ENCODE measurements at regions not wholly inside any gene's neighbourhood (a gene's known extent, or its start where the extent isn't known, plus 50 kb on each side); places are given as distances from the start of the nearest gene placed in this dataset.

- no peak overlapping the region for H3K4me3 ChIP-seq
- DNase-seq (no peak), ATAC-seq (no peak)
- no peaks in the 10 kb centered on the region for H3K36me3 ChIP-seq (ENCODE audit: insufficient read depth in 1 of 2, low read depth in 1 of 2)
- intact Hi-C loops (cut with DNase I) = no loop called here
- 58 to 74% (median 73%) methylated on average over 1 of the region's 1 CpG for WGBS, 3 donors
- TF ChIP-seq, protein P1, sequence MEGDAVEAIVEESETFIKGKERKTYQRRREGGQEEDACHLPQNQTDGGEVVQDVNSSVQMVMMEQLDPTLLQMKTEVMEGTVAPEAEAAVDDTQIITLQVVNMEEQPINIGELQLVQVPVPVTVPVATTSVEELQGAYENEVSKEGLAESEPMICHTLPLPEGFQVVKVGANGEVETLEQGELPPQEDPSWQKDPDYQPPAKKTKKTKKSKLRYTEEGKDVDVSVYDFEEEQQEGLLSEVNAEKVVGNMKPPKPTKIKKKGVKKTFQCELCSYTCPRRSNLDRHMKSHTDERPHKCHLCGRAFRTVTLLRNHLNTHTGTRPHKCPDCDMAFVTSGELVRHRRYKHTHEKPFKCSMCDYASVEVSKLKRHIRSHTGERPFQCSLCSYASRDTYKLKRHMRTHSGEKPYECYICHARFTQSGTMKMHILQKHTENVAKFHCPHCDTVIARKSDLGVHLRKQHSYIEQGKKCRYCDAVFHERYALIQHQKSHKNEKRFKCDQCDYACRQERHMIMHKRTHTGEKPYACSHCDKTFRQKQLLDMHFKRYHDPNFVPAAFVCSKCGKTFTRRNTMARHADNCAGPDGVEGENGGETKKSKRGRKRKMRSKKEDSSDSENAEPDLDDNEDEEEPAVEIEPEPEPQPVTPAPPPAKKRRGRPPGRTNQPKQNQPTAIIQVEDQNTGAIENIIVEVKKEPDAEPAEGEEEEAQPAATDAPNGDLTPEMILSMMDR (IDR thresholded peaks at IDR 0.05) = no peak
- H3K4me1 ChIP-seq = no peaks in the 10 kb centered on the region
- no peak overlapping the region for H3K27ac ChIP-seq
- H3K9me3 ChIP-seq = no peaks in the 10 kb centered on the region
- no peaks in the 10 kb centered on the region for H3K27me3 ChIP-seq (ENCODE audit: insufficient read depth in 3 of 3, low read length in 2 of 3)
These were observed 382.7 kb upstream of the CDH10 start for GRCh38 chr5:25027526-25027925.

DNA sequence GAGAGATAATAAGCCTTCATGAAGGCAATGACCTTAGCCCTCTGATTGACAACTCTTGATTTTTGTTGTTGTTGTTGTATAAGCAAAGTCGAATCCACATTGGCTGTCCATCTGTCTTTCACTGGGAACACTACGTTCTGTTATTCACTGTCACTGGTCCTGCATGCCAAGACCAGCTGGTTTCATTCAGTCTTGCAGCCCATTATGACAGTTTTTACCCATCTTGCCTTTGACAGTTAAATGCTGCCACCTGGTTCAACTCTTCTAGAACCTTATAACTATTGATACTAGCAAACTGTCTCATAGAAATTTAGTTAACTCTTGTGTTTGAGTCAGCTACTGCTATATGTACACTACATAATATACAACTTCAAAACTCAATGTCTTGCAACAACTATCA lies 382.3 kb upstream of the CDH10 start:
- no peaks in the 10 kb centered on the region for H3K27me3 ChIP-seq (ENCODE audit: insufficient read depth in 3 of 3, low read length in 2 of 3)
- WGBS, 3 donors = 64 to 78% (median 75%) methylated on average over 2 of the region's 2 CpGs
- no peak for DNase-seq
- intact Hi-C loops (cut with DNase I) = no loop called here
- H3K36me3 ChIP-seq (ENCODE audit: insufficient read depth in 1 of 2, low read depth in 1 of 2) = no peaks in the 10 kb centered on the region
- TF ChIP-seq, protein P1 (IDR thresholded peaks at IDR 0.05) = no peak
- no peak overlapping the region for H3K4me3 ChIP-seq
- H3K4me1 ChIP-seq = no peaks in the 10 kb centered on the region
- no peak overlapping the region for H3K27ac ChIP-seq
- no peaks in the 10 kb centered on the region for H3K9me3 ChIP-seq
- ATAC-seq = no peak

- Histone ChIP-seq H3K27ac (no peak overlapping the region), H3K4me1 (no peaks in the 10 kb centered on the region), H3K36me3 (ENCODE audit: insufficient read depth in 1 of 2, low read depth in 1 of 2) (no peaks in the 10 kb centered on the region), H3K4me3 (no peak overlapping the region), H3K9me3 (no peaks in the 10 kb centered on the region), H3K27me3 (ENCODE audit: insufficient read depth in 3 of 3, low read length in 2 of 3) (no peaks in the 10 kb centered on the region)
- ATAC-seq (no peak), DNase-seq (no peak)
- intact Hi-C loops (cut with DNase I) = no loop called here
- WGBS, 3 donors = 80 to 87% (median 87%) methylated on average over 4 of the region's 4 CpGs
- TF ChIP-seq, protein P1 (IDR thresholded peaks at IDR 0.05) = no peak
These were observed 381.1 kb upstream of the CDH10 start for GRCh38 chr5:25025831-25026230.

GRCh38 chr5:25020454-25020853 lies 375.7 kb upstream of the CDH10 start:
- intact Hi-C loops (cut with DNase I) = no loop called here
- no peak for DNase-seq
- Histone ChIP-seq H3K27me3 (ENCODE audit: insufficient read depth in 3 of 3, low read length in 2 of 3) (no peaks in the 10 kb centered on the region), H3K27ac (no peak overlapping the region), H3K4me3 (no peak overlapping the region), H3K36me3 (ENCODE audit: insufficient read depth in 1 of 2, low read depth in 1 of 2) (no peaks in the 10 kb centered on the region), H3K9me3 (no peaks in the 10 kb centered on the region), H3K4me1 (no peaks in the 10 kb centered on the region)
- ATAC-seq = no peak
- 23 to 55% (median 36%) methylated on average over 1 of the region's 1 CpG for WGBS, 3 donors
- TF ChIP-seq, protein P1 (IDR thresholded peaks at IDR 0.05) = no peak

- TF ChIP-seq, protein P1 (IDR thresholded peaks at IDR 0.05) = no peak
- DNase-seq = no peak
- Histone ChIP-seq H3K27me3 (ENCODE audit: insufficient read depth in 3 of 3, low read length in 2 of 3) (no peaks in the 10 kb centered on the region), H3K4me1 (no peaks in the 10 kb centered on the region), H3K36me3 (ENCODE audit: insufficient read depth in 1 of 2, low read depth in 1 of 2) (no peaks in the 10 kb centered on the region), H3K27ac (no peak overlapping the region), H3K4me3 (no peak overlapping the region), H3K9me3 (no peaks in the 10 kb centered on the region)
- intact Hi-C loops (cut with DNase I) = no loop called here
- no peak for ATAC-seq
- WGBS, 3 donors = 93% methylated on average over 9 of the region's 9 CpGs
These were observed 364.3 kb upstream of the CDH10 start for GRCh38 chr5:25009063-25009462.

Data from psoas muscle (tissue), 7 donors.